ENCODE measurements at regions not wholly inside any gene's neighbourhood (a gene's known extent, or its start where the extent isn't known, plus 50 kb on each side); places are given as distances from the start of the nearest gene placed in this dataset.
"Not testable (repeated sequence)": the region's sequence is repeated elsewhere in the genome, so short reads cannot be mapped to it uniquely, and the experiment has no call there.

GRCh38 chr6:115750946-115751345 lies 309.7 kb downstream of the FRK start:
- TF ChIP-seq, protein P1, sequence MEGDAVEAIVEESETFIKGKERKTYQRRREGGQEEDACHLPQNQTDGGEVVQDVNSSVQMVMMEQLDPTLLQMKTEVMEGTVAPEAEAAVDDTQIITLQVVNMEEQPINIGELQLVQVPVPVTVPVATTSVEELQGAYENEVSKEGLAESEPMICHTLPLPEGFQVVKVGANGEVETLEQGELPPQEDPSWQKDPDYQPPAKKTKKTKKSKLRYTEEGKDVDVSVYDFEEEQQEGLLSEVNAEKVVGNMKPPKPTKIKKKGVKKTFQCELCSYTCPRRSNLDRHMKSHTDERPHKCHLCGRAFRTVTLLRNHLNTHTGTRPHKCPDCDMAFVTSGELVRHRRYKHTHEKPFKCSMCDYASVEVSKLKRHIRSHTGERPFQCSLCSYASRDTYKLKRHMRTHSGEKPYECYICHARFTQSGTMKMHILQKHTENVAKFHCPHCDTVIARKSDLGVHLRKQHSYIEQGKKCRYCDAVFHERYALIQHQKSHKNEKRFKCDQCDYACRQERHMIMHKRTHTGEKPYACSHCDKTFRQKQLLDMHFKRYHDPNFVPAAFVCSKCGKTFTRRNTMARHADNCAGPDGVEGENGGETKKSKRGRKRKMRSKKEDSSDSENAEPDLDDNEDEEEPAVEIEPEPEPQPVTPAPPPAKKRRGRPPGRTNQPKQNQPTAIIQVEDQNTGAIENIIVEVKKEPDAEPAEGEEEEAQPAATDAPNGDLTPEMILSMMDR (IDR thresholded peaks at IDR 0.05; ENCODE audit: unreplicated experiment), result no peak
- BruUV-seq (replicated peaks), result no TSS peak
- no peak overlapping the region for H3K4me3 Mint-ChIP-seq (ENCODE audit: low read depth, unreplicated experiment)

GRCh38 chr6:115750292-115750691 lies 310.4 kb downstream of the FRK start:
- BruUV-seq (replicated peaks), result no TSS peak
- H3K4me3 Mint-ChIP-seq (ENCODE audit: low read depth, unreplicated experiment), result no peak overlapping the region
- no peak overlapping the region for H3K27ac Mint-ChIP-seq (ENCODE audit: unreplicated experiment)
- H3K36me3 Mint-ChIP-seq (ENCODE audit: insufficient read depth, unreplicated experiment), result no peaks in the 10 kb centered on the region
- no peaks in the 10 kb centered on the region for H3K9me3 Mint-ChIP-seq (ENCODE audit: low read depth, unreplicated experiment)
- H3K27me3 Mint-ChIP-seq (ENCODE audit: unreplicated experiment), result no peaks in the 10 kb centered on the region
- no peak for DNase-seq
- CTCF ChIA-PET, result no interaction called here
- TF ChIP-seq, protein P1 (IDR thresholded peaks at IDR 0.05; ENCODE audit: unreplicated experiment), result no peak
- intact Hi-C loops (cut with micrococcal nuclease; ENCODE audit: unreplicated experiment), result no loop called here
- H3K4me1 Mint-ChIP-seq (ENCODE audit: low read depth, unreplicated experiment), result no peaks in the 10 kb centered on the region

More at GRCh38 chr6:115750946-115751345, 309.7 kb downstream of the FRK start:
- no peaks in the 10 kb centered on the region for H3K36me3 Mint-ChIP-seq (ENCODE audit: insufficient read depth, unreplicated experiment)
- no peak for DNase-seq
- CTCF ChIA-PET, result no interaction called here
- intact Hi-C loops (cut with micrococcal nuclease; ENCODE audit: unreplicated experiment), result no loop called here
- no peaks in the 10 kb centered on the region for H3K4me1 Mint-ChIP-seq (ENCODE audit: low read depth, unreplicated experiment)
- no peaks in the 10 kb centered on the region for H3K9me3 Mint-ChIP-seq (ENCODE audit: low read depth, unreplicated experiment)
- H3K27ac Mint-ChIP-seq (ENCODE audit: unreplicated experiment), result no peak overlapping the region
- no peaks in the 10 kb centered on the region for H3K27me3 Mint-ChIP-seq (ENCODE audit: unreplicated experiment)

DNA sequence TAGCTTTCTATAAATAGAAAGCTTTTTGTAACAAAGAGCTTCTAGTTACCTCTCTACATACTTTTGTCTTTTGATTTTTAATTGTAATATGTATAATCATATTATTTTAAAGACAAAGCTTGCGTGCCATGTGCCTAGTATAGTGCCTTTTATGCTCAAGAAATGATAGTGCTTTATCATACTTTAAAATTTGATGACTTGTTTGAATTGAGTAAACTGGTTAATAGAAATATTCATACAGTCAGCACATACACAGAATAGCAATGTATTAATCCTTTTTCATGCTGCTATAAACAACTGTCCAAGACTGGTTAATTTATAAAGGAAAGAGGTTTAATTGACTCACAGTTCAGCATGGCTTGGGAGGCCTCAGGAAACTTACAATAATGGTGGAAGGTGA lies 313.0 kb downstream of the FRK start:
- Mint-ChIP-seq H3K36me3 (ENCODE audit: insufficient read depth, unreplicated experiment) (no peaks in the 10 kb centered on the region), H3K4me1 (ENCODE audit: low read depth, unreplicated experiment) (no peaks in the 10 kb centered on the region), H3K4me3 (ENCODE audit: low read depth, unreplicated experiment) (no peak overlapping the region), H3K27me3 (ENCODE audit: unreplicated experiment) (no peaks in the 10 kb centered on the region), H3K9me3 (ENCODE audit: low read depth, unreplicated experiment) (peaks cover 2% of the 10 kb centered on the region), H3K27ac (ENCODE audit: unreplicated experiment) (no peak overlapping the region)
- BruUV-seq (replicated peaks), result no TSS peak
- DNase-seq, result no peak
- TF ChIP-seq, protein P1 (IDR thresholded peaks at IDR 0.05; ENCODE audit: unreplicated experiment), result no peak
- CTCF ChIA-PET, result no interaction called here
- intact Hi-C loops (cut with micrococcal nuclease; ENCODE audit: unreplicated experiment), result no loop called here

- H3K27me3 Mint-ChIP-seq (ENCODE audit: unreplicated experiment); H3K4me1 Mint-ChIP-seq (ENCODE audit: low read depth, unreplicated experiment); BruUV-seq (replicated peaks); H3K36me3 Mint-ChIP-seq (ENCODE audit: insufficient read depth, unreplicated experiment); H3K27ac Mint-ChIP-seq (ENCODE audit: unreplicated experiment); intact Hi-C loops (cut with micrococcal nuclease; ENCODE audit: unreplicated experiment); CTCF ChIA-PET; H3K4me3 Mint-ChIP-seq (ENCODE audit: low read depth, unreplicated experiment); H3K9me3 Mint-ChIP-seq (ENCODE audit: low read depth, unreplicated experiment); DNase-seq: not testable (repeated sequence)
Observed at GRCh38 chr6:115746583-115746982, 314.1 kb downstream of the FRK start.

DNA sequence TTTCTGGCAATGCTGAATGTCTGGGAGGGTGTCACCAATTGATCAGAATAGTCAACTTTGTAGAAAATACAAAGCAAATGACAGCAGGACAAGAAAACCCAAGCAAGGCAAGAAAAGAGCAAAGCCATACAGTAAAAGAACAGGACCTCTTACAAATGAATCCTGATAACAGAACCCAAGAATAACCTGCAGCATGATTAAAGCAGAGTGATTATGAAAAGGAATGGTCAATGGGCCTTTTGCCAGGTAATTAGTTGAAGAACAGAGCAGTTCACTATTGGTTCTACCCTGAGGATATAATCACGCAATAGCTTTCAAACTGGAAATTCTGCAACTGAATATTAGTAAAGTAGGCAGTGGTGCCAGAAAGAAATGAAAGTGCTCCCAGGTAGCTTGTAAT lies 319.8 kb downstream of the FRK start:
- Mint-ChIP-seq H3K36me3 (ENCODE audit: insufficient read depth, unreplicated experiment) (no peaks in the 10 kb centered on the region), H3K4me3 (ENCODE audit: low read depth, unreplicated experiment) (no peak overlapping the region), H3K9me3 (ENCODE audit: low read depth, unreplicated experiment) (peaks cover 2% of the 10 kb centered on the region), H3K27me3 (ENCODE audit: unreplicated experiment) (no peaks in the 10 kb centered on the region), H3K27ac (ENCODE audit: unreplicated experiment) (no peak overlapping the region), H3K4me1 (ENCODE audit: low read depth, unreplicated experiment) (no peaks in the 10 kb centered on the region)
- intact Hi-C loops (cut with micrococcal nuclease; ENCODE audit: unreplicated experiment), result no loop called here
- DNase-seq, result no peak
- CTCF ChIA-PET, result no interaction called here
- TF ChIP-seq, protein P1 (IDR thresholded peaks at IDR 0.05; ENCODE audit: unreplicated experiment), result no peak
- no TSS peak for BruUV-seq (replicated peaks)

Measured in Calu3 (cell line).